ENCODE measurements at regions not wholly inside any gene's neighbourhood (a gene's known extent, or its start where the extent isn't known, plus 50 kb on each side); places are given as distances from the start of the nearest gene placed in this dataset.
"Not testable (repeated sequence)": the region's sequence is repeated elsewhere in the genome, so short reads cannot be mapped to it uniquely, and the experiment has no call there.

DNA sequence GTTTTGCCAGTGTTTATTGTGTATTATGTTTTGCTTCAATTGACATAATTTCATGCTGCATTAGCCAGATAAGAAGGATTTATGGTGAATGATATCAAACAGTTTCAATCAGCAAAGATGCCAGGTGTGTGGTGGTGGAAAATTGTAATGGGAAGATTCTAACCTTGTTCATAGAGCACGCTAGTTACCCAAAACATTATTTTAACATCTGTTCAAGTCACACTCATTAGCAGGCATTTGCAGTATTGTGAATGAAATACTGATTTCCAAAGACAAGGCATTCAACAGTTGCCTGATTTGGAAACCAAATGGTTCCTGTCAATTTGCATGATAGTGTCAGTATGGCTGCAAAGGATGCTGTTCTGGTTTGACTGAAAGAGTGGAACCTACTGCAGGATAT lies 129.7 kb downstream of the EPC1 start:
- no peak for DNase-seq
- in situ Hi-C loops (cut with MboI; ENCODE audit: low pct_unique_long_range_greater_than_20kb, low sequenced_read_pairs) = no loop called here

DNA sequence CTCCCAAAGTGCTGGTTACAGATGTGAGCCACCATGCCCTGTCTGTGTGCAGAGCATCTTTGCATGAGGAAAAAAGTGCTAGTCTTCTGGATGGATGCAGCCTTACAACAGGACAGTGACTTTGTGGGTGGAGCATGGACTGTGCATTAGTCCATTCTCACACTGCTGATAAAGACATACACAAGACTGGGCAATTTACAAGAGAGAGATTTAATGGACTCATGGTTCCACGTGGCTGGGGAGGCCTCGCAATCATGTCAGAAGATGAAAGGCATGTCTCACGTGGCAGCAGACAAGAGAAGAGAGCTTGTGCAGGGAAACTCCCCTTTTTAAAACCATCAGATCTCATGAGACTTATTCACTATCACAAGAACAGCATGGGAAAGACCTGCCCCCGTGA lies 133.1 kb downstream of the EPC1 start:
- in situ Hi-C loops (cut with MboI; ENCODE audit: low pct_unique_long_range_greater_than_20kb, low sequenced_read_pairs); DNase-seq: not testable (repeated sequence)

DNA sequence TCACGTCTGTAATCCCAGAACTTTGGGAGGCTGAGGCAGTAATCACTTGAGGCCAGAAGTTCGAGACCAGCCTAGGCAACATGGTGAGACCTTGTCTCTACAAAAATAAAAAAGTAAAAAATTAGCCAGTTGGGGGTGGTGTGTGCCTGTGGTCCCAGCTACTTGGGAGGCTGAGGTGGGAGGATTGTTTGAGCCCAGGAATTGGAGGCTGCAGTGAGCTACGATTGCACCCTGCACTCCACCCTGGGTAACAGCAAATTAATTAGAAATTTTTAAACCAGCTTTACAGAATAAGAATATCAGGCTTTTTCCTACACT lies 136.0 kb downstream of the EPC1 start:
- no peak for DNase-seq
- in situ Hi-C loops (cut with MboI; ENCODE audit: low pct_unique_long_range_greater_than_20kb, low sequenced_read_pairs) = no loop called here

DNA sequence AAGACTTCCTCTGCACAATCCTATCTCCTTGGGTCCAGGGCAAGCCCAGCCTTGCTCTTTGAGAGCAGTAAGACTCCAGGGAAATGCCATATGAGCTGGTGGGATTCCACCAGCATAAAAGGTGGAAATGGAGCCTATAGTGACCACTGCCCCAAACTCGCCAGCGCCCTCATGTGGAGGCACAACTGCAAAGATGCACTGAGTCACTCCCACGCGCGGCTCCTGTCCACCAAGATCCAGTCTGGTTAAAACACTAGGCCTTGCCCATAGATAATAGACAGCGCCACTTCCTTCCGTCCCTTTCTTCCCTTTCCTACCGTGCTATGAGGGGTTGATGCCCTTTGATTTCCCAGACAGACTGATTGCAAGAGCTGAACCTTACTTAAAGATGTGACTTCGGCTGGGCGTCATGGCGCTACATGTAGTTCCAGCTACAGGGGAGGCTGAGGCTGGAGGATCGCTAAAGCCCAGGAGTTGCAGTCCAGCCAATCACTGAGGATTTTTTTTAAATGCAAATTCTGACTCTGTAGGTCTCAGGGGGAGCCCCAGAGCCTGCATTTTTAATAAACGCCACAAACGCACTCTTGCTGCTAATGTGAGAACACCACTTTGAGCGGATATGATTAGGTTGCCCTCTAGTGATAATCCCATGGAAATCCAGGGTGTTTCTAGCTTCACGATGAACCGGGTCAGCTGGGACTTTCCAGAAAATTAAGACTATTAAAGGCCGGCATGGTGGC lies 136.5 kb downstream of the EPC1 start:
- in situ Hi-C loops (cut with MboI; ENCODE audit: low pct_unique_long_range_greater_than_20kb, low sequenced_read_pairs) = no loop called here
- peak; percentile 47 for DNase-seq

DNA sequence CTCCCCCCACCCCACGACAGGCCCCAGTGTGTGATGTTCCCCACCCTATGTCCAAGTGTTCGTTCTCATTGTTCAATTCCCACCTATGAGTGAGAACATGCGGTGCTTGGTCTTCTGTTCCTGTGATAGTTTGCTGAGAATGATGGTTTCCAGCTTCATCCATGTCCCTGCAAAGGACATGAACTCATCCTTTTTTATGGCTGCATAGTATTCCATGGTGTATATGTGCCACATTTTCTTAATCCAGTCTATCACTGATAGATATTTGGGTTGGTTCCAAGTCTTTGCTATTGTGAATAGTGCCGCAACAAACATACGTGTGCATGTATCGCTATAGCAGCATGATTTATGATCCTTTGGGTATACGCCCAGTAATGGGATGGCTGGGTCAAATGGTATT lies 139.0 kb downstream of the EPC1 start:
- DNase-seq; in situ Hi-C loops (cut with MboI; ENCODE audit: low pct_unique_long_range_greater_than_20kb, low sequenced_read_pairs): not testable (repeated sequence)

DNA sequence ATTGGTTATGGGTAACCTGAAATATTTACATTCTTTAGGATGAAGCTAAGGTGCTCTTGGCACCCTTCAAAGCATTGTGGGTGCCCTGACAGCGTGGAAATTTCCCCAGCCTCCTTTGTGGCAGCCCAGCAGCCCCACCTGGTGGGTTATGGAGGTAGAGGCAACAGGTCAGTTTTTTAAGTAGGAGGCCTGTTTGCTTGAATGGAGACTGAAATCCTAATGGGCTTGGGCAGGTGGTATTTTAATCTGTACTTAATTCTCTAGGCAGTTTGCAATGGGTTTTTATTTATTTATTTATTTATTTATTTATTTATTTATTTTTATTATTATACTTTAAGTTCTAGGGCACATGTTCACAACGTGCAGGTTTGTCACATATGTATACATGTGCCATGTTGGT lies 139.4 kb downstream of the EPC1 start:
- peak; percentile 56 for DNase-seq
- in situ Hi-C loops (cut with MboI; ENCODE audit: low pct_unique_long_range_greater_than_20kb, low sequenced_read_pairs) = no loop called here

DNA sequence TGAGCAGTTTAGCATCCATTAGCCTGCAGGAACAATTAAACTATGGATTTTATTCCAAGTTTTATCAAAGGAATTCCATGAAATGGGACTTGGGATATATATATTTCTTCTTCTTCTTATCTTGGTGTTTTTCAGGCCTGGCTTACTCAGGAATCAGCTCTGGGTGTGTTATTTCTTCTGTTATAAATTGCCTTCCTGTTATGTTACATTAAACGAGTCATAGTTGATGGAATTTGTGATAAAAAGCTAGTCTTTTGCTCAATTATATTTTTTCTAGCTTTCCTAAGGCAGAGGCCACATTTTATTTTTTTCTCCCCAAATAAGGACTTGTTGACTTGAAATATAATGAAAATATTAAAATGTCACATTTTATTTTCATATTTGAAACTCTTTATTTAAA lies 141.3 kb downstream of the EPC1 start:
- in situ Hi-C loops (cut with MboI; ENCODE audit: low pct_unique_long_range_greater_than_20kb, low sequenced_read_pairs) = no loop called here
- DNase-seq = no peak

DNA sequence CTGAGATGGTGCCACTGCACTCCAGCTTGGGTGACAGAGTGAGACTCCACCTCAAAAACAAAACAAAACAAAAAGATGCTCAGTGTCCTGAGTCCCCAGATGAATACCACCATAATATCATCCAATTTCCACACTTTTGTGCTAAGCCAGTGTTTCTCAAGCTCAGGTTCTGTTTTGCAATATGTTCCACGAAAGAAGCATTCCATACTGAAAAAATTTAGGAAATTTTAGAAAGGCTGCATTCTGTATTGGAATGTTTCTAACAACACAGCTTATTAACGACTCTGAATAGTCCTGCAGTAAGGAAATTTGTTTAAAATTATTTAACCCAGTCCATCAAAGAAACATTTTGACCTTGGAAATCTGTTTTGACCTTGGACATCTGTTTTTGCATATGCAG lies 142.4 kb downstream of the EPC1 start:
- DNase-seq = no peak
- in situ Hi-C loops (cut with MboI; ENCODE audit: low pct_unique_long_range_greater_than_20kb, low sequenced_read_pairs) = no loop called here

DNA sequence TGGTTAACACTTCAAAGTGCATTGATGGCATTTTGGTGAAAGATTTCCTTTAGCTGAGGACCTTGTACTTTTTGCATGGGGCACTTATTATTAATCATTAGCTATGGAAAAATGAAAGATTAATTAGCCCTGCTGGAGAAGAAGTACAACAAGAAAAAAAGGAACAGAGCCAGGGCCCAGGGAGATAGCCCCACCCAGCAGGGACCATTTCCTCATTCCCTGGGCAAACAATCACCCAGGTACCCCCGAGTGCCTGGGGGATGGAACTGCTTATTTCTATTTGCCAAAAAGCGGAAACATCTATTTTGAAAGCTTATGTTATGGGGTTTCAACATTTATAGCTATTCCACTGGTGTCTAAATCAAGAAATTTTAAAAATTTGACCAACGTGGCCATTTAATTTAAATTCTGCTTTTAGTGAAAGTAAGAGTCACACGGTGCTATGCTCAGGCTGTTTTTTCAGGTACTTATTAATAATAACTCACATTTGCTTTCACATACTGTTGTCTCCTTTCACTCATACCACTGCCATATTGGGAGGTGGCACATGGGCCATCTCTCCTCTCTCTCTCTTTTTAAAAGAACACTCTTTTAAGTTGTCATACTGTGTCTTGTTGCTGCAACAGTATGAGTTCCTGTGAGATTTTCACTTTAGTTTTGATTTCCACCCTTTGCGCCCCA lies 143.6 kb upstream of the KIF5B start:
- in situ Hi-C loops (cut with MboI; ENCODE audit: low pct_unique_long_range_greater_than_20kb, low sequenced_read_pairs) = no loop called here
- DNase-seq = no peak

DNA sequence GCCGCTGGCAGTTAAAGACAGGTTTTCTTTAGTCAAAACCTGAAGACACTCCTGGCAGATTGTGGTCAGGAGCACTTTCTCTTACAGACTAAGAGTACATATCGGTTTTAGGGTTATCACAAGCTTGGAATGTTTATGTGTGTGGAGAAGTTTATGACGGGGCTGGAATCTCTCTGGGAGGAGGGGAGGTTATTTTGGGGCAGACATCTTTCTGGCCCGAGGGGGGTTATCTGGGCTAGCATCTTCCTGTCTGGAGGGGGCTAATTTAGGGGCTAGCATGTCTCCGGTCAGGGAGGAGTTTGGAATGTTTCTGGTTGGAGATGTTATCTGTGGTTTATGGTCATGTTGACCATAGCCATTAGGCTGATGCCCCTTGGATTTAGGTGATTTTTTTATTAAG lies 141.2 kb upstream of the KIF5B start:
- no peak for DNase-seq
- in situ Hi-C loops (cut with MboI; ENCODE audit: low pct_unique_long_range_greater_than_20kb, low sequenced_read_pairs) = no loop called here

DNA sequence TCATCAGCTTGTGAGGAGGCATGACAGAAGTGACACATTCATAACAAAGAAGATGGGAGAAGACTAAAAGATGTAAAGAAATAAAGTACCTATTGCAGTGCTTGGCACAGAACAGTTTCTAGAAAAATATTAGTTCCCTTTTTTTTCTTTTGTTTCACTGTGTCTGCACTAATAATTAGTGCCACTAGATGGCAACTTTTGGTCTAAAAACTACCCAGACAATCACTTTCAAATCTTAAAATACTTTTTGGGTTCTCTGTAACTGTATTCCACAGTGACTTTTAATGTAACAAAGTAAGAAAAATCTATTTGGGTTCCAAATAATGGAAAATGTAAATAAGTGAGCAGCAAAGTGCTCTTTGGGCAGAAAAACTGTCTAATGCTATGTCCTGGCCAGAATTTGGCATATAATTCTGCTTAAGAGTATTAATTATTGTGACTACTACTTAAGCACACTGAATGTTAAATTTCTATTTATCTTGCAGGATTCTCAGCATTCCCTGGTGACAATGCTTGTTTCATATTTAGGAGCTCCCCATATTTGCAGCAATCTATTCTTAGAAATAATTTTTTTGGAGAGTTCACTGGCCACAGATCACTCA lies 134.8 kb upstream of the KIF5B start:
- DNase-seq = peak; percentile 87
- in situ Hi-C loops (cut with MboI; ENCODE audit: low pct_unique_long_range_greater_than_20kb, low sequenced_read_pairs) = no loop called here

DNA sequence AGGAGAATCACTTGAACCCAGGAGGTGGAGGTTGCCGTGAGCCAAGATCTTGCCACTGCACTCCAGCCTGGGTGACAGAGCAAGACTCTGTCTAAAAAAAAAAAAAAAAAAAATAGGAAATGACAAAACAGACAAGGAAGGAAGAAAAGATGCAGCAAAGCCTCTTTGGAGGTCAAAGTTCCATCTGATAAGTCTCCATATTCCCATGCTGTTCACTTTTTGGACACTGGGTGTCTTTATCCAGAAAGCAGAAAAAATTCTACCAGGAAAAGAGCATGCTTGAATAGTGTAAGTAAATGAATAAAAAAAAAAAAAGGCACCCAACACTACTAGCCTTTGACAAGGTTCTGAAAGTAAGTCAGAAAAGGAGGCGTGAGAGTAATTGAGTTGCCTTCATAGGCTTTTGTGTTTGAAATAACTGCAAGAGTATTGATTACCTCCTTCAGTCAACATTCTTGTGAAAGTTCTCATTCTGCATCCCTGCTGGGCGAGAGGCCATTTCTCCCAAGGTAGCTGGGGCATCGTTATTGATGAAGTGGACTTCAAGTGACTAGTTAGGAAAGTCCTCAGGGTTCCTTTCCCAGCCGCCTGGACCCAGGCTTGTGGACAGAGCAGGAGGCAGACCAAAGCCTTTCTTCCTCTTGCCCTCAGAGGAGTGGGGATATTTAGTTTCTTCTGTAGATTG lies 133.3 kb upstream of the KIF5B start:
- peak; percentile 80 for DNase-seq

DNA sequence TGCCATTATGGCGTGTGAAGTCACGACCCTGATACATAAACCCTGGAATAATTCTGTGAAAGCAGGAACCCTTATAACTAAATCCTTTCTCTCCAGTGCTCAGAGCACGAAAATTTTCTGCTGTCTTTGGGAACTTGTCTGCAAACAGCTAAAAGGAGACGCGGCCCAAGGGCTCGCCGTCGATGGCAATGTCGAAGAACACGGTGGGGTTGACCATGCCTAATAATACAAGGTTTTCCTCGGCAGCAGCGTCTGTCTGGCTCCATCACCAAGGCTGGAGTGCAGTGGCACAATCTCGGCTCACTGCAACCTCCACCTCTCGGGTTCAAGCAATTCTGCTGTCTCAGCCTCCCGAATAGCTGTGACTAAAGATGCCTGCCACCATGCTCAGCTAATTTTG lies 132.4 kb upstream of the KIF5B start:
- in situ Hi-C loops (cut with MboI; ENCODE audit: low pct_unique_long_range_greater_than_20kb, low sequenced_read_pairs); DNase-seq: not testable (repeated sequence)

More for the DNA sequence above, 133.3 kb upstream of the KIF5B start:
- in situ Hi-C loops (cut with MboI; ENCODE audit: low pct_unique_long_range_greater_than_20kb, low sequenced_read_pairs) = no loop called here

DNA sequence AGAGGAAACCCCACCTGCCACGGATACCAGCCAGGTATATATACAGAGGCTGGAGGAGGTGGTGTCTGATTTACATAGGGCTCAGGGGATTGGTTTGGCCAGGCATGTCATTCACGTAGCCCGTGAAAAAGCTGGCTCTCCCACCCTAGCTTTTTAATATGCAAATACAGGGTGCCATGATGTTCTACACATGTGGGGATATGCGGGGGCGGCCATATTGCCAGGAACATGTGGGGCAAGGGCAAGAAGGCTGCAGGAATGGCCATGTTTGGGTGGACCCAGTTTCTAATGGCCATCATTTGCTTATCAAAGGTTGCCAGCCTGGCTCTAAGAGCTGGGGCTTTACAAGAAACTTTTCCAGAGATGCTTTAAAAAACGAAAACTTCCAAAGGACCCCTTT lies 131.5 kb upstream of the KIF5B start:
- in situ Hi-C loops (cut with MboI; ENCODE audit: low pct_unique_long_range_greater_than_20kb, low sequenced_read_pairs) = no loop called here
- DNase-seq = no peak

DNA sequence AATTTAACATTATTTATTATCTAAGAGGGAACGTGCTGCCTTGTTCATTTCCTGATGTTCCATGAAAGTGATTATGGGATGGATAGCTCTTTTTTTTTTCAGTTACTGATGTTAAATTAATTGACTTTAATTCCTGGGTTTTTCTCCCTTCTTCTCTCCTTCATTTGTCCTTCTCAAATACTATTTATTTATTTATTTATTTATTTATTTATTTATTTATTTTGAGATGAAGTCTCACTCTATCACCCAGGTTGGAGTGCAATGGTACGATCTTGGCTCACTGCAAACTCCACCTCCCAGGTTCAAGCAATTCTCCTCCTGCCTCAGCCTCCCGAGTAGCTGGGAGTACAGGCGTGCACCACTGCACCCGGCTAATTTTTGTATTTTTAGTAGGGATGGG lies 127.4 kb upstream of the KIF5B start:
- in situ Hi-C loops (cut with MboI; ENCODE audit: low pct_unique_long_range_greater_than_20kb, low sequenced_read_pairs); DNase-seq: not testable (repeated sequence)

DNA sequence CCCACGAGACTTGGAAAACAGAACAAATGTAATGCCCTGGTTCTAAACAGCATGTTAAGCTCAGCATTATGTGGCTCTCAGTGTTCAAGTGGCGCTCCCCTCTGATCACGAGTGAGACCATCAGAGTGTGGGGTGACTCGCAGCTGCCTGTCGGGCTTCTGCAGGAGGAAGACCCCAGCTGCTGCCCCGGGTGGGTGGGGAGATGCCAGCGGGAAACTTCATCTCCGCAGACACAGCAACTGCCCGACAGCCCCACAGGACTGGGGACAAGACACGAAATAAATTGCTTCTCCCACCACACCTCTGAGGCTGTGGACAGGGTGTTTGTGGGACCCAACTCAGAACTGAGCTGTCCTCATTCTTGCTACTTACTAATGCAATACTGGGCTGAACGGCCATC lies 126.3 kb upstream of the KIF5B start:
- in situ Hi-C loops (cut with MboI; ENCODE audit: low pct_unique_long_range_greater_than_20kb, low sequenced_read_pairs) = no loop called here
- DNase-seq = no peak

DNA sequence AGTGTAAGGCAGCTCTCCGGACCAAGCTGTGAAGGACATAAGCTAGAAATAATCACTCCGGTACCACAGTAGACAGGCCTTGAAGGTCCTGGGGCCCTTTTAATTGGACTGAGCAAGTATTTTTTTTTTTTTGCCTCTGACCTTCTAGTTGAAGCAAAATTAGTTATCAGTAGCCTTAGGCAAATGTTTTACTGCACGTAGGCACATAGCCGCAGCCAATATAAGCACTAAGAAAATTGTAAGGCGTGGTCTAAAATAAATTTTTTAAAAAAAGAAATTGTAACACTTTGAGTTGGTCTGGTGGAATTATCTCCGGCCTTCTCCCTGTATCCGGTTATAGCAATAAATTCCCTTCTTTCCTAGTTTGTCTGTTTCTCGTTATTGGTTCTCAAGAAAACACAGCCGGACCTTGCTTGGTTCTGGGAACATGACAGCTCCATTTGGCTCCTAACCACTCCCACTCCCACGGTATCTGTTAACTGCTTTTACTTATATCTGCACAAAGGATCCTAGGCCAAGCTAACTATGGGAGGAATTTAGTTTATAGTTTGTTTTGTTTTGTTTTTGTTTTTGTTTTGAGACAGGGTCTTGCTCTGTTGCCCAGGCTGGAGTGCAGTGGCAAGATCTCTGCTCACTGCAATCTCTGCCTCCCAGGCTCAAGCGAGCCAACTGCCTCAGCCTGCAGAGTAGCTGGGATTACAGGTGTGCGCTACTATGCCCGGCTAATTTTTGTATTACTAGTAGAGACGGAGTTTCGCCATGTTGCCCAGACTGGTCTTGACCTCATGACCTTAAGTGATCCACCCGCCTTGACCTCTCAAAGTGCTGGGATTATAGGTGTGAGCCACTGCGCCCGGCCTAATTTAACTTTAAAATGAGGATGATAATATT lies 124.4 kb upstream of the KIF5B start:
- no peak for DNase-seq
- in situ Hi-C loops (cut with MboI; ENCODE audit: low pct_unique_long_range_greater_than_20kb, low sequenced_read_pairs) = no loop called here

DNA sequence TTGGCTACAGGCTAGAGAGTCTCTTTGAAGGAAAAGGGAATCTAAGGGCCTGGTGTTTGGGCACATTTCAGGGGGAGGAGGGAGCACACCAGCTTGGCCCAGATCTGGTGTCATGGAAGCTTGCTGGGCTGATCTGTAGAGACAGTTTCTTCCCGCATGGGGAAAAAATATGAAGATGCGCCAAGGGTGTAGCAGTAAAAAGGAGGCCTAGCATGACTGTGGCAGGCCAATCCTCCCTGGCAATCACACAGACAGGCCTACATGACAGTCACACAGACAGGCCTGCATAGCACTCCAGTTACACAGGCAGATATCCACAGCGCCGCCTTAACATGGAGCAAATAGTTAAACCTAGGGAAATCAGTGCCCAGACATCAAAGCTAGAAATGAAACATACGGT lies 123.6 kb upstream of the KIF5B start:
- no peak for DNase-seq
- in situ Hi-C loops (cut with MboI; ENCODE audit: low pct_unique_long_range_greater_than_20kb, low sequenced_read_pairs) = no loop called here

DNA sequence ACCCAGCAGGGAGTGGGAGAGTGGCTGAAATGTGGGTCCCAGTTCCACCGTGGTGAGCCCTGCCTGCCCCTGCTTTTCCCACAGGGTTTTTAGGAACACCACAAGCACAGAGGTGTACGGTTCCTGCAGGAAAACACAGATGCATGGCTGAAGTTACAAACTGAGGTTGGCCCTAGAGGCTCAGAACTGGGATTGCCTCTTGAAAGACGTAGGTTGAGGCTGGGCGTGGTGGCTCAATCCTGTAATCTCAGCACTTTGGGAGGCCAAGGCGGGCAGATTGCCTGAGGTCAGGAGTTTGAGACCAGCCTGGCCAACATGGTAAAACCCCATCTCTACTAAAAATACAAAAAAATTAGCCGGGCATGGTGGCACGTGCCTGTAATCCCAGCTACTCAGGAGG lies 121.4 kb upstream of the KIF5B start:
- DNase-seq; in situ Hi-C loops (cut with MboI; ENCODE audit: low pct_unique_long_range_greater_than_20kb, low sequenced_read_pairs): not testable (repeated sequence)

All from KBM-7 (cell line).